ENCODE measurements at regions not wholly inside any gene's neighbourhood (a gene's known extent, or its start where the extent isn't known, plus 50 kb on each side); places are given as distances from the start of the nearest gene placed in this dataset.

- intact Hi-C loops (cut with DNase I) = no loop called here
- no peaks in the 10 kb centered on the region for H3K4me1 ChIP-seq
- no peak overlapping the region for H3K4me3 ChIP-seq
- H3K36me3 ChIP-seq = no peaks in the 10 kb centered on the region
- no peaks in the 10 kb centered on the region for H3K27me3 ChIP-seq
- DNase-seq = no peak
- H3K9me3 ChIP-seq = no peaks in the 10 kb centered on the region
- no peak for ATAC-seq
- TF ChIP-seq CTCF (IDR thresholded peaks at IDR 0.05) = no peak
- no peak overlapping the region for H3K27ac ChIP-seq
Measured at GRCh38 chr4:23016981-23017380, 324.2 kb downstream of the GBA3 start.

GRCh38 chr4:23015821-23016220 is 323.1 kb downstream of the GBA3 start:
- ATAC-seq (no peak), DNase-seq (no peak)
- Histone ChIP-seq H3K4me1 (no peaks in the 10 kb centered on the region), H3K4me3 (no peak overlapping the region), H3K9me3 (no peaks in the 10 kb centered on the region), H3K27ac (no peak overlapping the region), H3K27me3 (no peaks in the 10 kb centered on the region), H3K36me3 (no peaks in the 10 kb centered on the region)
- intact Hi-C loops (cut with DNase I) = no loop called here
- no peak for TF ChIP-seq CTCF (IDR thresholded peaks at IDR 0.05)

GRCh38 chr4:23009093-23009492 is 316.4 kb downstream of the GBA3 start:
- Histone ChIP-seq H3K27me3 (no peaks in the 10 kb centered on the region), H3K36me3 (no peaks in the 10 kb centered on the region), H3K27ac (no peak overlapping the region), H3K4me3 (no peak overlapping the region), H3K9me3 (peaks cover 0 to 13% of the 10 kb centered on the region in 2 donors), H3K4me1 (no peaks in the 10 kb centered on the region)
- no peak for DNase-seq
- no peak for ATAC-seq
- intact Hi-C loops (cut with DNase I) = no loop called here
- TF ChIP-seq CTCF (IDR thresholded peaks at IDR 0.05) = no peak

- peaks cover 0 to 13% of the 10 kb centered on the region in 2 donors for H3K9me3 ChIP-seq
- no peak for TF ChIP-seq CTCF (IDR thresholded peaks at IDR 0.05)
- H3K4me1 ChIP-seq = no peaks in the 10 kb centered on the region
- intact Hi-C loops (cut with DNase I) = no loop called here
- no peak overlapping the region for H3K27ac ChIP-seq
- no peak for DNase-seq
- ATAC-seq = no peak
- H3K4me3 ChIP-seq = no peak overlapping the region
- no peaks in the 10 kb centered on the region for H3K27me3 ChIP-seq
- H3K36me3 ChIP-seq = no peaks in the 10 kb centered on the region
Measured at GRCh38 chr4:23006756-23007155, 314.0 kb downstream of the GBA3 start.

- H3K27ac ChIP-seq = no peak overlapping the region
- ATAC-seq = no peak
- intact Hi-C loops (cut with DNase I) = no loop called here
- H3K36me3 ChIP-seq = no peaks in the 10 kb centered on the region
- no peaks in the 10 kb centered on the region for H3K27me3 ChIP-seq
- TF ChIP-seq CTCF (IDR thresholded peaks at IDR 0.05) = no peak
- H3K9me3 ChIP-seq = peaks cover 0 to 13% of the 10 kb centered on the region in 2 donors
- no peaks in the 10 kb centered on the region for H3K4me1 ChIP-seq
- no peak for DNase-seq
- H3K4me3 ChIP-seq = no peak overlapping the region
Measured at GRCh38 chr4:23005691-23006090, 313.0 kb downstream of the GBA3 start.
